A673 (cell line): ENCODE measurements at regions not wholly inside any gene's neighbourhood (a gene's known extent, or its start where the extent isn't known, plus 50 kb on each side); places are given as distances from the start of the nearest gene placed in this dataset.

Experiments used
- CTCF ChIP-seq: fragments of 300-800, 200-600 bp; sonication (generic); conservative IDR thresholded peaks from 2 replicates; pipeline ENCODE4 v1.5.1; 2017; ENCODE audit warnings: low read depth, mild to moderate bottlenecking, antibody characterized with exemption, low read length, moderate library complexity, mixed read lengths
- EZH2 ChIP-seq: fragments of 200-600 bp; sonication (generic); IDR thresholded peaks from 2 replicates; pipeline ENCODE4 v1.6.1; 2017; ENCODE audit warnings: borderline replicate concordance, low read depth, mild to moderate bottlenecking, mixed read lengths, antibody characterized with exemption, low read length; ENCODE audit not compliant: poor library complexity, severe bottlenecking

- no peak for TF ChIP-seq CTCF
- TF ChIP-seq EZH2: no peak
Measured at GRCh38 chr5:2212481-2212880, 329.8 kb upstream of the IRX4 start.
